IMR-90 (cell line): ENCODE measurements at regions not wholly inside any gene's neighbourhood (a gene's known extent, or its start where the extent isn't known, plus 50 kb on each side); places are given as distances from the start of the nearest gene placed in this dataset.

Source experiments
- ATAC-seq: fragments of 200-7000 bp; cut with Tn5 transposase; 2 replicates; pipeline ENCODE4 v1.9.1; 2020; ENCODE audit warnings: low read depth, mild to moderate bottlenecking, moderate library complexity
- BruUV-seq: library from RNA; stranded (reverse); fragments of 400-500 nt; replicated peaks from 2 replicates; lab custom pipeline; 2021; lab: Mats Ljungman, UMichigan
- CTCF ChIA-PET: fragments of 300-600 bp; formaldehyde crosslinking; extraction: SDS; loops from one replicate; lab custom pipeline; 2021; ENCODE audit warnings: antibody characterized with exemption; lab: Yijun Ruan, JAX
- POLR2A ChIA-PET: fragments of 300-600 bp; sonication (Branson Sonifier 250); formaldehyde crosslinking; loops from one replicate; lab custom pipeline; 2022; ENCODE audit warnings: antibody characterized with exemption; ENCODE audit not compliant: unreplicated experiment; lab: Charles Lee
- DNase-seq: peaks from one replicate; pipeline ENCODE4 v3.0.0; 2013
- H2AFZ ChIP-seq: replicated peaks from 2 replicates; pipeline ENCODE3; 2013; ENCODE audit warnings: low read length, mild to moderate bottlenecking; ENCODE audit not compliant: poor library complexity
- H2AK5ac ChIP-seq: 2 replicates; pipeline ENCODE4 v1.6.1; 2013; ENCODE audit warnings: low read depth, low read length, inconsistent platforms
- H2AK9ac ChIP-seq: replicated peaks from 2 replicates; pipeline ENCODE3; 2013; ENCODE audit warnings: mild to moderate bottlenecking, low read depth, low read length, moderate library complexity; ENCODE audit not compliant: poor library complexity
- H2BK120ac ChIP-seq: 2 replicates; pipeline ENCODE4 v1.6.1; 2013; ENCODE audit warnings: low read depth, low read length, inconsistent platforms
- H2BK15ac ChIP-seq: 3 replicates; pipeline ENCODE4 v1.6.1; 2013; ENCODE audit warnings: low read depth, low read length, inconsistent platforms
- H2BK20ac ChIP-seq: 2 replicates; pipeline ENCODE4 v1.6.1; 2013; ENCODE audit warnings: low read depth, mild to moderate bottlenecking, inconsistent platforms, low read length, moderate library complexity
- H2BK5ac ChIP-seq: 2 replicates; pipeline ENCODE4 v1.6.1; 2013; ENCODE audit warnings: mild to moderate bottlenecking, low read depth, low read length, inconsistent platforms; ENCODE audit not compliant: poor library complexity, severe bottlenecking
- H3K14ac ChIP-seq: replicated peaks from 2 replicates; pipeline ENCODE4 v1.6.1; 2013; ENCODE audit warnings: low read depth, low read length, inconsistent platforms
- H3K18ac ChIP-seq: 2 replicates; pipeline ENCODE4 v1.6.1; 2013; ENCODE audit warnings: low read depth, low read length, control low read depth
- H3K23ac ChIP-seq: 2 replicates; pipeline ENCODE4 v1.6.1; 2013; ENCODE audit warnings: low read depth, low read length, inconsistent platforms
- H3K27ac ChIP-seq: 2 replicates; pipeline ENCODE4 v1.5.1; 2013; ENCODE audit warnings: mild to moderate bottlenecking, control low read depth, low read length; ENCODE audit not compliant: insufficient read depth
- H3K27me3 ChIP-seq: 2 replicates; pipeline ENCODE4 v1.6.1; 2013; ENCODE audit warnings: low read length; ENCODE audit not compliant: control insufficient read depth, insufficient read depth
- H3K36me3 ChIP-seq: 2 replicates; pipeline ENCODE4 v1.6.1; 2013; ENCODE audit warnings: low read length, mixed read lengths; ENCODE audit not compliant: control insufficient read depth, insufficient read depth
- H3K4ac ChIP-seq: 2 replicates; pipeline ENCODE4 v1.6.1; 2013; ENCODE audit warnings: low read depth, low read length, inconsistent platforms
- H3K4me1 ChIP-seq: 2 replicates; pipeline ENCODE4 v1.6.1; 2013; ENCODE audit warnings: low read length, mixed read lengths; ENCODE audit not compliant: control insufficient read depth, insufficient read depth
- H3K4me2 ChIP-seq: 2 replicates; pipeline ENCODE4 v1.6.1; 2013; ENCODE audit warnings: low read depth, mild to moderate bottlenecking, control low read depth, low read length, moderate library complexity
- H3K4me3 ChIP-seq: 2 replicates; pipeline ENCODE4 v1.5.1; 2013; ENCODE audit warnings: low read depth, mild to moderate bottlenecking, control low read depth, low read length, moderate library complexity; ENCODE audit not compliant: insufficient read depth
- H3K56ac ChIP-seq: 2 replicates; pipeline ENCODE4 v1.6.1; 2013; ENCODE audit warnings: low read length, inconsistent platforms; ENCODE audit not compliant: insufficient read depth; ENCODE audit errors: extremely low read depth
- H3K79me1 ChIP-seq, 2 experiments: 2 replicates each; pipeline ENCODE4 v1.6.1; 2013; ENCODE audit warnings: low read length in 2 of 2, inconsistent platforms in 1 of 2, low read depth in 1 of 2
- H3K9ac ChIP-seq: 2 replicates; pipeline ENCODE4 v1.6.1; 2013; ENCODE audit warnings: low read depth, low read length, control low read depth
- H3K9me1 ChIP-seq: 2 replicates; pipeline ENCODE4 v1.6.1; 2013; ENCODE audit warnings: low read length, inconsistent platforms; ENCODE audit not compliant: insufficient read depth
- H3K9me3 ChIP-seq: 2 replicates; pipeline ENCODE4 v1.6.1; 2013; ENCODE audit warnings: low read length; ENCODE audit not compliant: control insufficient read depth, insufficient read depth
- H4K20me1 ChIP-seq: 2 replicates; pipeline ENCODE4 v1.6.1; 2013; ENCODE audit warnings: low read length, inconsistent platforms; ENCODE audit not compliant: insufficient read depth
- H4K5ac ChIP-seq: 2 replicates; pipeline ENCODE4 v1.6.1; 2013; ENCODE audit warnings: mild to moderate bottlenecking, low read depth, low read length, control low read depth
- H4K8ac ChIP-seq, 2 experiments: 2 replicates each; pipeline ENCODE4 v1.6.1; 2013; ENCODE audit warnings: low read depth in 2 of 2, low read length in 2 of 2, control low read depth in 1 of 2, inconsistent platforms in 1 of 2
- H4K91ac ChIP-seq: 2 replicates; pipeline ENCODE4 v1.6.1; 2013; ENCODE audit warnings: low read depth, low read length, inconsistent platforms; ENCODE audit not compliant: insufficient read depth
- BHLHE40 ChIP-seq: fragments of 150-350 bp; IDR thresholded peaks from 2 replicates; pipeline ENCODE4 v1.6.1; 2016; ENCODE audit warnings: mild to moderate bottlenecking, low read depth, low read length
- CHD1 ChIP-seq: IDR thresholded peaks from 2 replicates; pipeline ENCODE4 v1.6.1; 2012; ENCODE audit warnings: low read depth, low read length, improper control_type of control experiment
- RCOR1 ChIP-seq: IDR thresholded peaks from 2 replicates; pipeline ENCODE4 v1.6.1; 2012; ENCODE audit warnings: mild to moderate bottlenecking, low read length, improper control_type of control experiment; ENCODE audit not compliant: insufficient replicate concordance
- RFX5 ChIP-seq: IDR thresholded peaks from 2 replicates; pipeline ENCODE4 v1.8.0; 2012; ENCODE audit warnings: low read depth, mild to moderate bottlenecking, low read length, moderate library complexity
- SMC3 ChIP-seq: fragments of 150-350 bp; IDR thresholded peaks from 2 replicates; pipeline ENCODE4 v1.6.1; 2016; ENCODE audit warnings: low read depth, mild to moderate bottlenecking, antibody characterized with exemption, low read length, moderate library complexity
- WGBS, 2 experiments: methylation state at CpG; one replicate each; pipeline versions ENCODE4 v1.1.5 to v1.1.7; 2013; ENCODE audit warnings: missing lambda C conversion rate in 2 of 2; ENCODE audit not compliant: insufficient read length in 1 of 2; ENCODE audit errors: extremely low coverage in 2 of 2; 5-methylcytosine and 5-hydroxymethylcytosine counted together
- dilution Hi-C: fragments of 300-500 bp; cut with HindIII; formaldehyde crosslinking; loops from one replicate; pipeline ENCODE4 v1.14.3; 2018; ENCODE audit warnings: low sequenced_read_pairs; ENCODE audit not compliant: unreplicated experiment
- in situ Hi-C: fragments of 300-500 bp; cut with MboI; formaldehyde crosslinking; loops from 3 replicates; pipeline ENCODE4 v1.14.3; 2019; ENCODE audit warnings: low sequenced_read_pairs, inconsistent platforms, mixed read lengths
- intact Hi-C: fragments of 100-400 bp; cut with micrococcal nuclease; formaldehyde crosslinking; loops from 2 replicates; pipeline ENCODE4 v1.10.0; 2022

DNA sequence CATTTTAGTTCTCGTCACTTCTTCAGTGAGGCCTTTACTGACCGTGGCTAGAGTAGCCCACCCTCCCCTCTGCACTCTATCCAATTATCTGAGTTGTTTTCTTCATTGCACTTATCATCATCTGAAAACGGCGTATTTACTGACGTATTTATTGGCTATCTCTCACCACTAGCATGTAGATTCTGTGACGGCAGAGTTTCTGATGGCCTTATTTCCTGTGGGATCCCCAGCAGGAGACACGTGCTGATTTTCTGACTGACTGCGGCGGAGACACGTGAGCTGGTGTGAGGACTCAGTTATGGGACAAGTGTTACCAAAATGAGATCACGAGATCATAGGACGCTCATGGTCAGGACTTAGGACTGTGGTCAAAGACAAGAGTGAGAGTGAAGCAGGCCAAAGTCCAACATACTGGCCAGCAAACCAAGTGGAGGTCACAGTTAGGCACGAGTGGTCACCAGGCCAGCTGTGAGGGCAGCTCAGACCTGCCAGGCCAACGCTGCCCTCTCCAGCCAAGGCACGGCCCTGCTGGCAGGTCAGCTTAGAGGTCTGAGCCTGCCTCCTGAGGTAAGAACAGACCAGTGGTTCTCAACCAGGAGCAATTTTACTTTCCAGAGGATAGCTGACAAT lies 50.6 kb upstream of the BNIP2 start:
- 48% methylated on average over 5 of the region's 15 CpGs; no CpG with 5 or more reads in 1 of the 2 experiments for WGBS, 2 experiments
- dilution Hi-C loops (no loop called here), in situ Hi-C loops (no loop called here), intact Hi-C loops (no loop called here)
- H3K79me1 ChIP-seq, result no peaks in the 10 kb centered on the region
- BruUV-seq, result no TSS peak
- no peak overlapping the region for H2BK15ac ChIP-seq
- no peak overlapping the region for H3K23ac ChIP-seq
- no peaks in the 10 kb centered on the region for H3K9me1 ChIP-seq
- DNase-seq (no peak), ATAC-seq (no peak)
- no peak overlapping the region for H4K91ac ChIP-seq
- no peak overlapping the region for H3K4me3 ChIP-seq
- ChIA-PET POLR2A (no interaction called here), CTCF (interaction anchor here (0.6 kb wide), 1 partner anchor 478 kb away, joined by 4 read pairs; no protein-coding TSS in a partner anchor)
- H3K9ac ChIP-seq, result no peak overlapping the region
- H4K8ac ChIP-seq, result no peak overlapping the region
- no peak overlapping the region for H3K4me2 ChIP-seq
- no peak overlapping the region for H2BK20ac ChIP-seq
- no peak overlapping the region for H3K4ac ChIP-seq
- H3K4me1 ChIP-seq, result no peaks in the 10 kb centered on the region
- no peaks in the 10 kb centered on the region for H3K36me3 ChIP-seq
- no peak overlapping the region for H3K56ac ChIP-seq
- H4K20me1 ChIP-seq, result no peaks in the 10 kb centered on the region
- no peak overlapping the region for H3K27ac ChIP-seq
- TF ChIP-seq RFX5, result no peak
- no peak for TF ChIP-seq SMC3
- TF ChIP-seq RCOR1, result no peak
- no peak for TF ChIP-seq CHD1
- TF ChIP-seq BHLHE40, result no peak
- no peak overlapping the region for H3K18ac ChIP-seq
- H2AK9ac ChIP-seq, result no peak overlapping the region
- no peak overlapping the region for H2BK120ac ChIP-seq
- H4K5ac ChIP-seq, result no peak overlapping the region
- H3K27me3 ChIP-seq, result no peaks in the 10 kb centered on the region
- no peak overlapping the region for H2BK5ac ChIP-seq
- H2AK5ac ChIP-seq, result no peak overlapping the region
- no peak overlapping the region for H3K14ac ChIP-seq
- H2AFZ ChIP-seq, result no peak overlapping the region
- H3K9me3 ChIP-seq, result 0 out of 2 replicates have a peak, but pooled peaks cover 1% of the 10 kb centered on the region
